AG04449 (cell line): ENCODE measurements at regions not wholly inside any gene's neighbourhood (a gene's known extent, or its start where the extent isn't known, plus 50 kb on each side); places are given as distances from the start of the nearest gene placed in this dataset.

Experiments used
- CTCF ChIA-PET: fragments of 350-600 bp; formaldehyde crosslinking; extraction: SDS; loops from one replicate; lab custom pipeline; 2021; ENCODE audit warnings: antibody characterized with exemption; lab: Yijun Ruan, JAX
- POLR2A ChIA-PET: fragments of 400-600, 350-600 bp; formaldehyde crosslinking; extraction: SDS; loops from one replicate; lab custom pipeline; 2020; ENCODE audit warnings: antibody characterized with exemption, inconsistent platforms; lab: Yijun Ruan, JAX
- DNase-seq: peaks from one replicate; pipeline ENCODE4 v3.0.0-alpha.2; 2010; ENCODE audit warnings: low read depth, low spot score
- H3K4me3 ChIP-seq: 2 replicates; pipeline ENCODE4 v1.5.1; 2011; ENCODE audit warnings: low read depth, mild to moderate bottlenecking, control low read depth, low read length
- TF ChIP-seq, protein P1 (sequence below): IDR thresholded peaks from one replicate; pipeline ENCODE4 v1.5.1; 2011; ENCODE audit warnings: mild to moderate bottlenecking, moderate library complexity, low read length, control low read depth, inconsistent platforms; ENCODE audit not compliant: insufficient read depth; ENCODE audit errors: missing control alignments

DNA sequence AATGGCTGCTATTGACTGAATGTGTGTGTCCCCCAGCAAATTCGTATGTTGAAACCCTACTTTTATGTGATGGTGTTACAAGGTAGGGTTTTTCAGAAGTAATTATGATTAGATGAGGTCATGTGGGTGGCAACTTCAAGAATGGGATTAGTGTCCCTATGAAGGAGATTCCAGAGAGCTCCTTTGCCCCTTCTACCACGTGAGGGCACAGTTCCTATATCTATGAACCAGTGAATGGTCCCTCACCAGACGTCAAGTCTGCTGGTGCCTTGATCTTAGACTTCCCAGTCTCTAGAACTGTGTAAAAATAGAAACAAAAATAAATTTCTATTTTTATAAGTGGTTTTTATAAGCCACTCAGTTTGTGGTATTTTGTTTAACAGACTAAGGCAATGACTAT is 1137.6 kb upstream of the IGFBP7 start:
- no peak for DNase-seq
- TF ChIP-seq, protein P1, sequence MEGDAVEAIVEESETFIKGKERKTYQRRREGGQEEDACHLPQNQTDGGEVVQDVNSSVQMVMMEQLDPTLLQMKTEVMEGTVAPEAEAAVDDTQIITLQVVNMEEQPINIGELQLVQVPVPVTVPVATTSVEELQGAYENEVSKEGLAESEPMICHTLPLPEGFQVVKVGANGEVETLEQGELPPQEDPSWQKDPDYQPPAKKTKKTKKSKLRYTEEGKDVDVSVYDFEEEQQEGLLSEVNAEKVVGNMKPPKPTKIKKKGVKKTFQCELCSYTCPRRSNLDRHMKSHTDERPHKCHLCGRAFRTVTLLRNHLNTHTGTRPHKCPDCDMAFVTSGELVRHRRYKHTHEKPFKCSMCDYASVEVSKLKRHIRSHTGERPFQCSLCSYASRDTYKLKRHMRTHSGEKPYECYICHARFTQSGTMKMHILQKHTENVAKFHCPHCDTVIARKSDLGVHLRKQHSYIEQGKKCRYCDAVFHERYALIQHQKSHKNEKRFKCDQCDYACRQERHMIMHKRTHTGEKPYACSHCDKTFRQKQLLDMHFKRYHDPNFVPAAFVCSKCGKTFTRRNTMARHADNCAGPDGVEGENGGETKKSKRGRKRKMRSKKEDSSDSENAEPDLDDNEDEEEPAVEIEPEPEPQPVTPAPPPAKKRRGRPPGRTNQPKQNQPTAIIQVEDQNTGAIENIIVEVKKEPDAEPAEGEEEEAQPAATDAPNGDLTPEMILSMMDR = no peak
- CTCF ChIA-PET = no interaction called here
- H3K4me3 ChIP-seq = no peak overlapping the region
- POLR2A ChIA-PET = no interaction called here

DNA sequence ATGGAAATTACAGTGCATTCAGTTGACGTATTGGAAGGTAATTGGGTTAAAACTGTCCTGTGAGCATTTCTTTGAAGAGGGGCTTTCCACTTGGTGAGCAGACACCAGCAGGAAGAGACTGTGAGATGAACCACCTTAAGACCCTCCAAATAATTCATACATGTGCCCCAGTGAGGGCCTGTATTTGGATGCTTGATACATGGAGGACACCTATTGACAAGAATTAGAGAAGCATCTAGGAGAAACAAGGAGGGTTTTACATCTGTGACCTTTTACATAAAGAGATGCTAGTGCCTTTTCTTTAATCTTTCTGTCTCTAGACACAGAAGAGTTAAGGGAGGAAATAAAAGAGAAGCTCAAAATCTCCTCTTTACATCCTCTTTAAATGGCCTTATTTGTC is 1115.3 kb upstream of the IGFBP7 start:
- DNase-seq = no peak
- POLR2A ChIA-PET = no interaction called here
- no peak overlapping the region for H3K4me3 ChIP-seq
- TF ChIP-seq, protein P1 = no peak
- CTCF ChIA-PET = no interaction called here

DNA sequence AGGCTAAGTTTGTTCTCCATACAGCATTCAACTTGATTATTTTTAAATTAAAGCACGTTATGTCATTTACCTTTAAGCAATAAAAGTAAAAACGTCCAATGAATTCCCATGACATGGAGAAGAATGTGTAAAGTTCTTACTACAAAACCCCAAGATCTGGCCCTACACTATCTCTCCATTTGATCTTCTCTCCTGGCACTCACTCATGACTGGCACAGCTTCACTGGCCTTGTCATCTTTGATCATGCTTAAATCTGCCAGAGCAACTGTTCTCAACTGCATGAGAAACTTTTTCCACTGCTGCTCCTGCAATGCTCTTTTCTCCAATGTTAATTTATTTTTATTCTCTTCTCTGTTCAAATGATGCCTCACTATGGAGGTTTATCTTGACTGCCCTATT is 1109.0 kb upstream of the IGFBP7 start:
- TF ChIP-seq, protein P1 = no peak
- CTCF ChIA-PET = no interaction called here
- POLR2A ChIA-PET = no interaction called here
- no peak for DNase-seq
- no peak overlapping the region for H3K4me3 ChIP-seq

DNA sequence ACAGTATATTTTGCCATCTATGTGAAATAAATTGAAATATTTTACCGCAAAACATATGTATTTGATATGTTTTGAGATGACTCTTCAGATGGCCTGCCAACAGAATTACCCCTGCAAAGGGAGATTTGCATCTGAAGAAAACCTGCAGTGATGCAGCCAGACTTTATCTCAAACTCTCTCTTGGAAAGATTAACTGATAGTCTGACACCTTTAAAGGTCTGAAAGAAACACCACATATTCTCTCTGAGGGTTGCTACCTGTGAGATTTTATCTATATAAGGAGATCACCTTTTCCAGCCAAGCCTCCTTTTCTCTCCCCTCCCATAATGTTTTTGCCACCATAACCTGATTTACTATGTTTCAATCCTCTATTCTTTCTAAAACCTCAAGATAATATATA is 1106.3 kb upstream of the IGFBP7 start:
- TF ChIP-seq, protein P1 = no peak
- H3K4me3 ChIP-seq = no peak overlapping the region
- ChIA-PET CTCF (no interaction called here), POLR2A (no interaction called here)
- DNase-seq = no peak

DNA sequence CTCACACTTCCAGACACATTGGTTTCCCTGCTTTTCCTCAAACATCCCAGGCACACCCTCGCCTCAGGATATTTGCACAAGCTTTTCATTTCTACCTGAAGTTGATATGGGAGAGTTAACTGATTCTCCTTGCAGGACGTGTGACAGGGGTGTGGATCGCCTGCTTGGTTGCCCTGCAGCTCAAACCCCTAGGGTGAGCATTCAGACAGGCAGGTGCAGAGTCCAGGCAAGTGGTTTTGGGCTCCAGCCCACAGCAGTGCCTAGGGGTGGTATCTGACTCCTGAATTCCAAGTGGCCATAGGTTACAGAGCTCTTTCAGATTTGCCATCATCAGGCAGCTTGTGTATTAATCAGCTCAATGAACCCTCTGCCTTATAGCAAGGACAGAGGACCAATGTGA is 1104.2 kb upstream of the IGFBP7 start:
- no peak for DNase-seq
- no peak overlapping the region for H3K4me3 ChIP-seq
- TF ChIP-seq, protein P1 = no peak
- POLR2A ChIA-PET = no interaction called here
- CTCF ChIA-PET = no interaction called here

DNA sequence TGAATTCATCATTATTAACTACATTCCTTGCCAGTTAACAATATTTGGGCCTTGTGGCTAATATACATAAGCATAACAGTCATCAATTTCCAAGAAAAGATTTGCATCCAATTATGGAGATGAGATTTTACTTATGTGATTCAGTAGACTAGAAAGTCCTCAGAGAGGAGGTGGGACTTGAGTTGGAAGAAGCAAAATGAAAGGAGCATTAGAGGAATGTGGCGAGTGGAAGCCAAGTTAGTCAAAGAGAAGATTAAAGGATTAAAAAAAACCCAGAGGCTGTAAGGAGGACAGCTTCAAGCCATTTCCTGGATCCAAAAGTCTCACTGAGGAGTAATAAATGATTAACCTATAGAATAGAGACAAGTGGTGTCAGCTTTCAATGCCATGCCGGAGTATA is 1099.4 kb upstream of the IGFBP7 start:
- CTCF ChIA-PET = no interaction called here
- TF ChIP-seq, protein P1 = no peak
- DNase-seq = no peak
- no peak overlapping the region for H3K4me3 ChIP-seq
- POLR2A ChIA-PET = no interaction called here

DNA sequence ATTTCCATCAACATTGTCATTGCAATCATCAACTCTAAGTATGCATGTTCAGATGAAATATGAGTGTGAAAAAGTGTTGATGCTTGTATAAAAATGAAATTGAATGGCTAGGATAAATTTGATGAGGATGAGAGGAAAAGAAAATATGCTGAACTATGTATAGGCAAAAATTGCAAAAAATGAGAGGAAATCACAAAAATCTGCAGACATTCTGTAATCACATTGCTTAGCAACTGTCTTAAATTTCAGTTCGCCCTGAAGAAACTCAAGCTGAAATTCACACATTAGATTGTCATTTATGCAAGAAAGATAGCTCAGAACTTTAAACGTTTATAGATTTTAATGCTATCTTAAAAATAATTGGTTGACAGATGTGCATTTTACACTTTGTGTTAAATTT is 1098.8 kb upstream of the IGFBP7 start:
- POLR2A ChIA-PET = no interaction called here
- TF ChIP-seq, protein P1 = no peak

More for the DNA sequence above, 1098.8 kb upstream of the IGFBP7 start:
- CTCF ChIA-PET = no interaction called here
- DNase-seq = no peak
- no peak overlapping the region for H3K4me3 ChIP-seq
